GM18909 (cell line): ENCODE measurements at regions not wholly inside any gene's neighbourhood (a gene's known extent, or its start where the extent isn't known, plus 50 kb on each side); places are given as distances from the start of the nearest gene placed in this dataset.
"Not testable (repeated sequence)": the region's sequence is repeated elsewhere in the genome, so short reads cannot be mapped to it uniquely, and the experiment has no call there.

Source experiments
- ATAC-seq: cut with Tn5 transposase; IDR thresholded peaks from one replicate; pipeline ENCODE4 v1.9.1; 2021; ENCODE audit warnings: mild to moderate bottlenecking; ENCODE audit not compliant: unreplicated experiment, poor library complexity

- ATAC-seq = no peak
These were observed 749.4 kb downstream of the SOCS6 start for GRCh38 chr18:71038196-71038595.

DNA sequence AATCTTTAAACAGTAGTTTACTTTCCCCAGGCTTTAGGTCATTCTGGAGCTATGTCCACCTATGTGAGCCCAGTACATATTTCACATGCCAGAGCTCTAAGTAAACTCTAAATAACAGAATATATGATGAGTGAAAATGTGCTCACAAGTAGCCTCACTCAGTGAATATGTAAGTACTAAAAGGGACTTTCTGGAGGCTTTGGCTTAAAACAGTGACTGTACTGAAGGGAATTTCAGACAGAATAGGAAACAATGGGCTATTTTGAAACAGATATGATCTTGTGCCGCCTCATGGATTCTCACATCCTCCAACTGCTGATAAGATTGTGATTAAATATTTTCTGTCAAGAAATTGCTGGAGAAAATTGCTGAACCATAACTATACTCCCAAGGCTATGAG is 747.9 kb downstream of the SOCS6 start:
- no peak for ATAC-seq

- not testable (repeated sequence) for ATAC-seq
These were observed 742.7 kb downstream of the SOCS6 start for GRCh38 chr18:71031296-71032191.

DNA sequence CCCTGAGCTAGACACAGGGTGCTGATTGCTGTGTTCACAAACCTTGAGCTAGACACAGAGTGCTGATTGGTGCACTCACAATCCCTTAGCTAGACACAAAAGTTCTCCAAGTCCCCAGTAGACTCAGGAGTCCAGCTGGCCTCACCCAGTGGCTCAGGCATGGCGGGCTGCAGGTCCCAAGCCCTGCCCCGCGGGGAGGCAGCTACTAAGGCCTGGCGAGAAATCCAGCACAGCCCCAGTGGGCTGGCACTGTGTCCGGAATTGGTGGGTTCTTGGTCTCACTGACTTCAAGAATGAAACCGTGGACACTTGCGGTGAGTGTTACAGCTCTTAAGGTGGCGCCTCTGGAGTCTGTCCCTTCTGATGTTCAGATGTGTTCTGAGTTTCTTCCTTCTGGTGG is 741.2 kb downstream of the SOCS6 start:
- ATAC-seq = not testable (repeated sequence)

GRCh38 chr18:71028285-71028762 is 739.5 kb downstream of the SOCS6 start:
- ATAC-seq = no peak

GRCh38 chr18:71027531-71027930 is 738.7 kb downstream of the SOCS6 start:
- no peak for ATAC-seq

- ATAC-seq = no peak
These were observed 736.8 kb downstream of the SOCS6 start for GRCh38 chr18:71025505-71026225.

- no peak for ATAC-seq
These were observed 733.5 kb downstream of the SOCS6 start for GRCh38 chr18:71022389-71022788.

DNA sequence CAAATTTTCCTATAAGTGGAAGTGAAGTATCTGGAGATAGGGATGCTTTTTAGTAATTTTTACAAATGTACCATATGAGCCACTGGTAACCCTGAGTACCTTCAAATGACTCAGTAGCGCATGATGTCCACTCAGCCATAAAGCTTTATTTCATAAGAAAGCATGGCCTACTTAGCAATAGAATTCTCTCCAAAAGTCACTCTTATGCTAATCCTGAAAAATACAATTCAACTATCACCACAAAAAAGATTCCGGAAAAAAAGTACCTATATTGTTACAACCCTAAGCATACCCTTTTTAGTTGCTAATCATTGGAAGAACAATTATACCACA is 732.2 kb downstream of the SOCS6 start:
- no peak for ATAC-seq

DNA sequence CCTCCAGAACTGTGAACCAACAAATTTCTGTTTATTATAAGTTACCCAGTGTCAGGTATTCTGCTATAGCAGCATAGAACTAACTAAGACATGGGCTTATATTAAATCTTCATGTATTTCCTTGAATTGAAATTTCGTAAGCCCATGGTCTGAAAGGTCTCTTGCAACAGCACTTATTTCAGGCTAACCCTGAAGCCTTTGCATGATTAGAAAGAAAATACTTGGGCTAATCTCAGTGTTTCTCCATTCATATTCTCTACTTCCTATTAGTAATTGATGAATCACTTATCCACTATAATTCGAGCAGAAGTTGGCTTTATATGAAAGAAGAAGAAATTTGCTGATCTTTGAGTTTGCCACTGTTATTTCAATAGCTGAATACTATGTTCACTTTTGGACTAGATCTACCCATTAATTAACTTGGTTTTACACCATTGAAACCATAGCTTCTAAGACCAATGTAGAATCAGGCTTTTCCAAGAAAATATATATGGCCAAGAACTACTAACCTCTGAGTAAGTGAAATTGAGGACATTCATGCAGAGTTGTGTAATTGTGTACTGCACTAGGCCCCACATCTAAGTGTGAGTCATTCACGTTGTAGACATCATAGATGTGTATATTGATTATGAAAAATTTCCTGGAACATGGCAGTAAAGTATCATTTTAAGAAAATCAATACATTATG is 731.6 kb downstream of the SOCS6 start:
- no peak for ATAC-seq

DNA sequence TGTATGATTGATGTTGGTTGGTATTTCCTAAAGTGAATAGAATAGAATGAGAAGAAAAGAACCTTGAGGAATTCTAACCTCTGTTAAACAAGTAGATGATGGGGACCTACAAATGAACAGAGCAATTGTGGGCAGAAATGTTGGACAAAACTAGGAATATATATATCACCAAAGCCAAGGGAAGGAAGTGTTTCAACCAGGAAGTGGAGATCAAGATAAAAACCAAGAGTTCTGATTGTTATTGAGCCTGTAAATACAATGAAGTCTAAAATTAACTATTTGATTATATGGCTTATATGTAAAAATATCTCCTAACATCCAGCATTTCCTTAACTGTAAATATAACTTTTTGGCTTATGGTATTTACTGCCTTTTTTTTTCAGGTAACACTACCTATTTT is 730.0 kb downstream of the SOCS6 start:
- no peak for ATAC-seq

- ATAC-seq = no peak
These were observed 723.9 kb downstream of the SOCS6 start for GRCh38 chr18:71012789-71013188.

DNA sequence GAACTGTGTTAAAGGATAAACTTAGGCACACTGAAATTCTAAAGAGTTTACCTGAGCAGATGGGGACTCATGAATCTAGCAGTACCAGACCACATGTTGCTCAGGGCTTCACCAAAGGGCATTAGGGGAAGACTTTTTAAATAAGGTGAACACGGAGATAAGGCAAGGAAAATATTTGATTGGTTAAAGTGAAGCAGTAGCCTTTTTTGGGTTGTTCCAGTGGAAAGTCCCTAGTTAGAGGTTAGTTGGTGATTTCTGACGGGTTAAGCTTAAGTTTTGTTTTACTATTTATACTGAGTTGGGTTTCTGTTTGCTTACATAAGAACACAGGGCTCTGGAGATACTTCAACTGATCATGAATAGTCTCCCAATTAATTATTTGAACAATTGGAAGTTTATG is 722.5 kb downstream of the SOCS6 start:
- ATAC-seq = peak; percentile 57

- no peak for ATAC-seq
These were observed 719.4 kb downstream of the SOCS6 start for GRCh38 chr18:71008257-71008656.

DNA sequence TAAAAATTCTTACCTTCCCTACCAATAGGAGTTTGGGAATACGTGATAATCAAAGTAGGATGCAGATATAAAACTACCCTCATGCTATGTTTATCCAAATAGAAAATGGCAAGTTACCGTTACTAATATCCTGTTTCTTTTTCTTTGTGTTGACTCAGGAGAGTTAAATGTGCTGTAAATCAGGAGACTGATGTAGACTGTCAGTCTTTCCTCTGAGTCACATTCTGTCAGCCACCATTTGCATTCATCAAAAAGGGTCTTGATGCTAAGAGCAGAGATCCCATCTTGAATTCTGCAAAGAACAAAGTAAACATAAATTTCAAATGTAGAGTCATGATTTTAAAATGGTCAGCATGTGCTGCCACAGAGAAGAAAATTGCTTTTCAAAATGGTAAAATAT is 712.8 kb downstream of the SOCS6 start:
- no peak for ATAC-seq

DNA sequence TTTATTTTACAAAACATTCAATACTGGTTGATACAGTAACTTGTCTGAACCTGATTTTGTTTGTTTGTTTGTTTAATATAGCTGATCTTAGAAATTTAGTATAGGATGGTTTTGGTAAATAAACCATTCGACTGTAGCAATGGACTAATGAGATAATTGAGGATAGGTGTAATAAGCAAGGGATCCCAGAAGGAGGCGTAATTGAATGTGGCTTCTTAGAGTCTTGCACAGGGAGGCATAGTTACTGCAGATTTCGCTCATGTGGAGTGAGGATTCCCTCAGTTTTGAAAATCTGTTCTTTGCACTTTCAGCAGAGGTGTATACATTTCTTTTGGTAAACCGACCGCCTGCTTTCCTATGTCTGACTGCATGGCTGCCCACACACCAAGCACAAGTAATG is 709.6 kb downstream of the SOCS6 start:
- ATAC-seq = no peak

DNA sequence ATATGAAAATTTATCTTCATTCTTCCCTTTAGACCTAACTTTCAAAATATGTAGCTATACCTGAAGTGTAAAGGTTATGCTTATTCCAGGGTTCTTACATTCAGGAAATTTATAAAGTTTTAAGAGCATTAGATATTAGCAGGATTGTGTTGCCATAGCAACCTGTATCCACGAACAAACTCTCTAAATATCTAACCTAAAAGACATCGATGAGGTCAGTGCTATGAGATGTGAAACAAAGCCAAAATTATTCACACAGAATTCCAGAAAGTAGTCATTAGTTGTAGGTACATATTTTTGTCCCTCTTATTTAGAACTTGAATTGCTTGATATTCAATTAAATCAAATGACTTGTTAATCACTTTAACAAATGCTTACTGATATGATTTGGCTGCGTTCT is 705.3 kb downstream of the SOCS6 start:
- ATAC-seq = no peak

- no peak for ATAC-seq
These were observed 702.7 kb downstream of the SOCS6 start for GRCh38 chr18:70991577-70991976.

DNA sequence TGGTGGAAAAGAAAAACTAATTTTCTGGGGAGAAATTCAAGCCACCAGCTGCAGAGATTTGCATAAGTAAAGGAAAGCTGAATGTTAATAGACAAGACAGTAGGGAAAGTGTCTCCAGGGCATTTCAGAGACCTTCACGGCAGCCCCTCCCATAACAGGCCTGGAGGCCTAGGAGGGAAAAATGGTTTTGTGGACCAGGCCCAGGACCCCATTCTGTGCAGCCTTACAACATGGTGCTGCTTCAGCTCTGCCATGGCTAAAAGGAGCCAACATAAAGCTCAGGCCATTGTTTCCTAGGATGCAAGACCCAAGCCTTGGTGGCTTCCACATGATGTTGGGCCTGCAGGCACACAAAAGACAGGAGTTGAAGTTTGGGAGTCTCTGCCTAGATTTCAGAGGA is 697.1 kb downstream of the SOCS6 start:
- ATAC-seq = no peak

- no peak for ATAC-seq
These were observed 693.4 kb downstream of the SOCS6 start for GRCh38 chr18:70982292-70982691.
